ENCODE measurements at regions not wholly inside any gene's neighbourhood (a gene's known extent, or its start where the extent isn't known, plus 50 kb on each side); places are given as distances from the start of the nearest gene placed in this dataset.

GRCh38 chr20:48276021-48276342, 490.7 kb upstream of the SULF2 start:
- TF ChIP-seq CTCF (IDR thresholded peaks at IDR 0.05): no peak
- TF ChIP-seq POLR2A (IDR thresholded peaks at IDR 0.05): no peak

All from body of pancreas (tissue), 4 donors.